SIG-M5 treated with dmso at 0.1 percent for 504 hours (cell line): ENCODE measurements at regions not wholly inside any gene's neighbourhood (a gene's known extent, or its start where the extent isn't known, plus 50 kb on each side); places are given as distances from the start of the nearest gene placed in this dataset.
"Not testable (repeated sequence)": the region's sequence is repeated elsewhere in the genome, so short reads cannot be mapped to it uniquely, and the experiment has no call there.

Source experiments
- DNase-seq: peaks from one replicate; lab custom pipeline; 2025; ENCODE audit not compliant: unreplicated experiment; lab: John Stamatoyannopoulos, UW

GRCh38 chr4:111228874-111229273 is 606.0 kb upstream of the PITX2 start:
- DNase-seq, result no peak

DNA sequence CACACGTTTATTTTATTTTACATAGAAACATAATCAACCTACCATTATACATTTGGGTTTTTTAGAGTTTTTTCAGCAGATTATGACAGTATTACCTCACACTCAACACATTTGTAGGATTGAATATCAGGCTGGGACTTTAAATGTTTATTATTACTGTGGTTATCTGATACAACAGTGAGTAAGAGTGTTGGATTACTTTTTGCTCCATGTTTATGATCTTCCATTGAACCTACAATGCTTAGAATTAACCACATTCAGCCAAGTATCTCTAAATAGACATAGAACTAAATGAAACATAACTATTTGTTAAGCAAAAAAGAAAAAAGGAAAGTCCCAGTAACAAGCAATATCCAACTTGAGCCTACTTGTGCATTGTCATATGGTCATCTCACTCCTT is 607.4 kb upstream of the PITX2 start:
- DNase-seq, result no peak

- no peak for DNase-seq
These were observed 608.4 kb upstream of the PITX2 start for GRCh38 chr4:111231281-111231680.

DNA sequence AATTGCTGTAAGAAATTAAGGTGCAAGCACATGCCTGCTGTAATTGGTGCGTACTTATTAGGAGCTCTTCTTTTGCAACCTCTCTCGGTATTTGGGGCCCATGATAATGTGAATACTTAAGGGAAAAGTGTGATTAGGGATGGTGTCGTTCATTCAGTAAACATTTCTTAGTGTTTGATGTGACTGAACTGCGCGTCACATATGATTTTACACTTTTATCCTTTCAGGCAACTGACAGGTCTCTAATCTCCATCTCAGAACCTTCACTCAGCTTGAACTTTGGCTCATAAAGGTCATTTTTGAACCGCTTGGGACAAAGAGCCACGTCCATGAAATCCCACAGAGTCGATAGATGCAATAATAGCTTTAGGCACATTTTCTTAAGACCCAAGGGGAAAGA is 612.1 kb upstream of the PITX2 start:
- DNase-seq, result no peak

DNA sequence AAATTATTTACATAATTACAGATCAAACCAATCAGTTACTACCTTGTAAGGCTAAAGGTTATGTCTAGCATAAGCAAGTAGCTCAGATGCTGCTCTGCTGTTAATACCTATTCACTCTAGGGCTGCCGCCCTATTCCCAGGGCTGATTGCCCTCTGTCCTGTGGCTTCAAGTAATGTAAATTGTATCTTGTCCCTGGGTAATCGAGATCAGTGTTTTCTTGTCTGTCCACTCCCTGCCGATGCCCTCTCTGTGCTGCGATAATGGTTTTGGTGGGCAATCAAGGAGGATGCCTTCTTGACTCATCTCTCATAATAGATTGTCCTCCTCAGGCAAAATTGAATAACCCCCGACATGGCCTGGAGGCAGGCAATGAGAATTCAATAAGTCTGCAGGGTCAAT is 641.0 kb upstream of the PITX2 start:
- no peak for DNase-seq

DNA sequence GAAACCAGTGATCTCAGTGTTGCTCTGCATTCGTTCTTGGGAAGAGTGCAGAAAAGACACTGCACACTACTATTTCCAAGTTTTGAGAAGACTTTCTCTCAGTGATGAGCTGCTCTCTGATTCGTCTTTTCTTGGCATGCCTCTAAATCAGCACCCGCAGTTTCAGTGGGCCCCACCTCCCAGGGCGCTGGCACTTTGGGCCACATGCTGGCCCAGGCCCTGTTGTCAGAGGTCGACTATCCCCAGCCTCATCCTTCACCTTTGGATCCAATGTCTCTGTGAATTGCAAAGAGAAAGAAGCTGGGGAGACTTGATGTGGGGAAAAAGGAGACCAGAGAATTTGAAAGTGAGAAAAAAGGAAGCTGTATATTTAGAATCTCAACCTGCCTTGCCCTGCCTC is 644.1 kb upstream of the PITX2 start:
- DNase-seq, result no peak

DNA sequence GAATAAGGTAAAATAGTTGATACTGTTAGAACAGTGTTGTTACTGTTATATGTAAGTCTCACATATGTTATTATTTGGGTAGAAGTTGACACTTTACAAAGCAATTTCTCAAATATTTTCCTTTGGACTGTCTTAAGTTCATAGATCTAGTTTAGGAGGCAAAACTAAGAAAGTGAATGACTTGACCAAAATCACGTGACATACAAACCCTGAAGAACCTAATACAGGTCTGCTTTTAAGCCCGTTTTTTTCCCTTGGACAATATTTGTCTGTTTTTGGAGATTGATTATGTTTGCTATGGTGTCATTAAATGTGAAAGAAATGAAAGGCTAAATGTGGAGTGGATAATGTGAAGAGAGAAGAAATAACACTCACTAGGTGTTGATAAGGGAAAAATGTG is 644.9 kb upstream of the PITX2 start:
- no peak for DNase-seq

DNA sequence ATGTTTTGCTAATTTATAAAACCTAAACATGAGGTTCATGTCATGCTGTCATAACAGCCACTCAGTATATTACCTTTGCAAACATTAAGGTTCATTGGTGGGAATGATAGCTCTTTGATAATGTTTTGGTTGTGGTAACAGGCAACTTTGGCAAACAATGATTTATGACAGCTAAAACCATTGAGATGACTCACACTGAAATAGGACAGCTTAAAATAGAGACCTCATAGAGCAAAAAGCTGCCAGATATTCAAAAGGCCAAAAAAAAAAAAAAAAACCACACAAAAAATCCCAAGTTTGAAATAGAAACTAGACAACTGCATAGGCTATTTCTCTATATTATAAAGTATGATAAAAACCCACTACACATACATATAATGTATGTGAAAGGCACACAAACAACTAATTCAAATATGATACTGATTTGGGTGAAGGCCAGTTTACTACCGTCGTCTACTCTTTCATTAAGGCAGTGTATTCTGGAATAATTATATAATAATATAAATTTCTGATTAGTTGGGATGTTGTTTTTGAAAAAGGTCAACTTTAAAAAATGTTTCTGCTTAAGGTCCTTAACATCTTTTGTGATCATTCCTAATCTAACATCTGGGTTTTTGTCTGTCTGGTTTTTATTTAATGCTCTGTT is 646.0 kb upstream of the PITX2 start:
- no peak for DNase-seq

DNA sequence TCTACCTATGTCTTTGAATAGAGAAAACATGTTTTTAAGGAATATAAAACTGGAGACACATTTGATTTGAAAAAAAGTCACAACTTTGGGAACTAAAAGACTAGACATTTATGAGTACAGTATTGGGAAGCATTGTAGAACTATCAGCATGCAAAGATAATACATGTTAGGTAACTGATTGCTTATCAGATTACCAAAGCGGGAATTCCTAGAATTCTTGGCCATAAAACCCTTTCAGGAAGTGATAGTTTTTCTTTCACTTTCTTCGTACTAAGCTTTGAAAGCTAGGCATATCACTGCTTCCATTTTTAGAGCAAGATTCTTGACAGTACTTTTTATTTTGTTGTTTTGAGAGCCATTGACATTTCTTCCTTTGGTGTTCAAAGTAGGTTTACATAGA is 646.6 kb upstream of the PITX2 start:
- no peak for DNase-seq

GRCh38 chr4:111274060-111274459 is 651.2 kb upstream of the PITX2 start:
- no peak for DNase-seq

- DNase-seq, result no peak
These were observed 651.6 kb upstream of the PITX2 start for GRCh38 chr4:111274486-111274885.

GRCh38 chr4:111281219-111281618 is 658.3 kb upstream of the PITX2 start:
- no peak for DNase-seq

DNA sequence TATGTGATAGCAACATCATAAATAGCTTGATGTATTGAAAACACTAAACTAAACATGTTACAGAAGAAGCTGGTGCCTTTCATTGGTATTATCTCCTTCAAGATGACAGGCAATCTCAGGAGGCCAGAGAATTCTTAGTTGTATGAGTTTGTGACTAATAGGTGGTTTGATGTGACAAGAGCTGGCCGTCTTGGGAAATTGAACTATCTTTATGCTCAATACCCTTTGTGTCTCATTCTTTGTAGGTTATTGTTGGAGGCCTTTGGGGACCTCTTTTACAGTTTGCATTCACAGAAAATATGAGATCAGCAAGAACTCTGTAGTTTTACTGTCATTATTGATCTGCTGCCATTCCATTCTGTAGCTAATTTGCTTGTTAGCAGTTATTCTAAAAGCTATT is 659.2 kb upstream of the PITX2 start:
- DNase-seq, result no peak

DNA sequence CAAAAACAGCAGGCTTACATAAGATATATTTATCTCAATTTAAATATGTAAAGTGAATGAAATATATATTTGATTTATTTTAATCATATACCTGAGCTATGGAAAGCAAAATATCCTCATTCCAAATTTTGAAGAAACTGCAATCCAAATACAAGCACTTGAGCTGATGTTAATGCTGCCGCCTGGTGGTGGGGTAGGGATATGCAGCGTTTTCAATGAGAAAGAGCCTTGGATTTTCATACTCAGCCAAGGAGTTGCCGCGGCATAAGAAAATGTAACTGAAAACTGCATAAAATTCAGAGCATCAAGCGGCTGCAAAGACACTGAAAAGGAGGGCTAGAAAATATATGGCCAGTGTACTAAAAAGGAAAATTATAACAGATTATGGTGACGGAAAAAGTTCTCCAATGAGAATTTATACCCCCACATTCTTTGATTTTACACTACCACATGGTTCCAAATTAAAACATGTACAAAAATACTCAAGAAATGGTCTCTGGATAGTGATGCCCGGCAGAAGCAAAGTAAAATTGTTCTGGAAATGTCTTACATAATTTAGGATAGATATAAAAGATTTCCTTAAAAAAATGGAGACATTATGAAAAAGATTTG is 660.3 kb upstream of the PITX2 start:
- peak; percentile 60 for DNase-seq

GRCh38 chr4:111296466-111296865 is 673.6 kb upstream of the PITX2 start:
- DNase-seq, result no peak

- no peak for DNase-seq
These were observed 680.9 kb upstream of the PITX2 start for GRCh38 chr4:111303806-111304205.

DNA sequence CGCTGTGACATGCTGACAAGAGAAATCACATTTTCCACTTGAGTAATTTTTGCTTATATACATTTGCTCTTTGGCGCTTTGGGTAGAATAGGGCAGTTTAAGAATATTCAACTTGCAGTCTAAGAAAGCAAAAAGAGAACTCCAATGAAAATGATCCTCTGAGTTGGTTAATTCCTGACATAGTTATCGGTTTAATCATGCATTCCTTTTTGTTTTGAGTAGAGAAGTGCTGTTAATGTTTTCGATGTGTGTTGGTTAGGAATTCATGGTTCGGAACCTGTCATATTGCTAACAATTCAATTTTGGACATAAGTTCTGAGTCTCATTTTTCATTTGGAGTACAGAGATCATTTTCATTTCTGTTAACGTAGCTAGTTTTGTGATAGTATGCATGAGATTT is 700.6 kb upstream of the PITX2 start:
- DNase-seq, result no peak

DNA sequence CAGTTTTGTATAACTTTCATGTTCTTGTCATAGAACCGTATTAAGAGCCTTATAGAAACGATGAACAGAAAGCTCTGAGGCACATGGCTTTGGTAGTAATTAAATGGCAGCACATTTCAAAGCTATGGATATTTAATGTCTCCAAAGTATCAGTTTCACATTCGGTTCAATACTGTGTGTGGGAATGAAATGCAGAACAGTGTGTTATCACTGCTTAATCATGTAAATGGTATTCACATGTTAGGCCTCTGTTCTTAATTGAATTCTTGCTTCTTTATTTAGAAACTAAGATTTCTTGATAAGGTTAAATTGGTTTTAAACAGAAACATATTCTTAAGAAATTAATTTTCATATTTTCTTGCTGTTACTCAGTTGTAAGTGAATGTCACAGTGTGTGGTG is 701.0 kb upstream of the PITX2 start:
- DNase-seq, result no peak

DNA sequence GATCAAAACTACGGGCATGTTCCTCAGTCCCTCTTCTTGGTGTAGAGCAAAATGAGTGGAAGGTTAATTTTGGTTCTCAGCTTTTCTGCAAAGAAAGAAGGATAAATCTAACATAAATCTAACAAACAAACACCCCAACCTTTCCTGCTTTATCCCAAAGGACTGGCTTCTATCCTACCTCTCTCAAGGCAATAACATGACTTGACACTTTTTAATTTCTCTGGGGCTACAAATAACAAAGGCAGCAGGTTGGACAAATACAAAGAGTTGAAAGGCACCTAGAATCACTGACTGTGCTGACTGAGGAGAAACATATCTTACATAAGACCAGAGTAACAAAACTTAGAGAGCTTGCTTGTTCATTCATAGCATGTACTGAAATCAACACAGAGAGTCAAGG is 703.6 kb upstream of the PITX2 start:
- DNase-seq, result no peak

DNA sequence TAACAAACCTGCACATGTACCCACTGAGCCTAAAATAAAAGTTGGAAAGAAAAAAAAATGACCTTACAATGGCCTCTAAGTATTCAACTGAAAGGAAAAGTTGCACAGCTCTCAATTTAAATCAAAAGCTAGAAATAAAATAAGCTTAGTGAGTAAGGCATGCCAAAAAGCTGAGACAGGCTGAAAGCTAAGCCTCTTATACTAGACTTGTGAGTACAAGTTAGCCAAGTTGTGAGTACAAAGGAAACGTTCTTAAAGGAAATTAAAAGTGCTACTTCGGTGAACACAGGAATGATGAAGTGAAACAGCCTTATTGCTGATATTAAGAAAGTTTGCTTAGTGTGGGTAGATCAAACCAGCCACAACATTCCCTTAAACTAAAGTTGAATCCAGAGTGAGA is 707.9 kb upstream of the PITX2 start:
- no peak for DNase-seq

DNA sequence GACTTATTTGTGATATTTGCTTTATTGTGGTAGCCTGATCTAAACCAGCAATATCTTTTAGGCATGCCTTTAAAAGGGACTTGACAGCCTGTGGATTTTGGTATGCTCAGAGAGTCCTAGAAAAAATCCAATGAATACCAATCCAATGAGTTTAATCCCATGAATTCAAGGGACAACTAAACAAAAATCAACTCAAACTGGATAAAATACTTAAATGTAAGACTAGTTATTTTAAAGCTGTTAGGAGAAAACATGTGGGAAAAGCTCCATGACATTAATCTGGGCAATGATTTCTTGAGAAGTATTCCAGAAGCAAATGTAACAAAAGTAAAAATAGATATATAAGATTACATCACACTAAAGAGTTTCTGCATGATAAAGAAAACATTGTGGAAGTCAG is 711.5 kb upstream of the PITX2 start:
- DNase-seq, result no peak

GRCh38 chr4:111337186-111337876 is 714.5 kb upstream of the PITX2 start:
- DNase-seq, result not testable (repeated sequence)

DNA sequence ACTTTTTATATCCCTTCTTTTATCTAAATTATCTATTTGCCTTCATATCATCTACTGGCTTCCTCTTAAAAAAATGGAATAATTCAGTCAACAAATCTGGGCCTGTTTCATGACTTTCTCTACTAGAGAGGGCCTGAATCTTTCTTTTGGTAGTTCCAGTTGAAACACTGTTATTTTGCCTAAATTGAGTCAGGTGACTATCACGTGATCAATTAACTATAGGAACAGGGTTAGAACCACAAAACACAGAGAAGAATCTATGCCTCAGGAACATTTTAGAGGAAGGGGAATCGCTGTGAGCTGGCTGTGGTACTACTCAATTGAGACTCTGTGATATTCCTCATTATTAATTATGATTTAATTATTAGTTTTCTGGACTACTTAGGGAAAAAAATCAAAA is 736.7 kb upstream of the PITX2 start:
- DNase-seq, result no peak
